GM19324 (cell line): ENCODE measurements at regions not wholly inside any gene's neighbourhood (a gene's known extent, or its start where the extent isn't known, plus 50 kb on each side); places are given as distances from the start of the nearest gene placed in this dataset.

ENCODE experiments used
- ATAC-seq: cut with Tn5 transposase; IDR thresholded peaks from one replicate; pipeline ENCODE4 v1.9.1; 2021; ENCODE audit warnings: mild to moderate bottlenecking, moderate library complexity; ENCODE audit not compliant: unreplicated experiment, low FRiP score

DNA sequence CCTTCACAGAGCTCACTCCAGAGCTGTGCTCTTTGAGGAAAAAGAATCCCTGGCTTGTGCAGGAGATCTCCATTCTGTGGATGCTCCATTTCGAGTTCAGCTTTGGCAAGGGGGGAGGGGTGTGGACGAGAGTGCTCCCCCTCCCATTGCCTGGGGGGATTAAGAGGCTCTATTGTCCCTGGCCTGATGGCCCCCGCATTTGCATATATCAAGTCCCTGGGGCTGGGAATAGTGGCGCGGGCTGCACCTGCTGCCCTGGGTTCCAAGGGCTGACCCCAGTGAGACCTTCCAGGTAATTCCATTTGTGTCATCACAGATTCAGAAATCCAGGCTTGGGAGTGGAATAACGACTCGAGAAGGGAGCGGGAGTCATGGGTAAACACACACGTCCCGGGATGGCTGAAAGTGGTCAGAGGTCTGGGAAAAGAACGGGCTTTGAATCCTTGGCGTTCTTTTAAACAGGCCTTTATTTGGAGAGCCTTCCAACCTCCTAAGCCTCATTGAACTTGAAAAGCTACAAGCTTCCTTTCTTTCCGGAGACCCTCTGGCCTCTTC, 479.3 kb downstream of the HS3ST3B1 start:
- ATAC-seq, result no peak

DNA sequence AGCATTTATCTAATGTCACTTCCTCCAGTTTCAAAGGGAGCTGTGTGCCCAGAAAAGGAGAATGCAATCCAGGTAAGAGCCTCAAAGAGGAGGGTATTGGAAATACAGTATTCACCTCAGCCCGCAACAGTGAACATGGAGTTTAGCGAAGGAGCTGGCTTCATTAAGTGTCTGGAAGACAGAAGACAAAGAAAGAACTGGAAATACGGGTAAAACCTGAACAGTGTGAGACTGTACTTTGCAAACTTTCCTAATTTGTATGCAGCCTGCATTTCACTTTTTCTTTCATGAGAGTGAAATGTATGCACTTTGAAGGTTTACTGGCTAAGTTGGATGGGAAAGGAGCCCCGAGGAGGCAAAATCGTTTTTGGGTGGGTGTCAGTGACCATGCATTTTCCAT, 478.4 kb downstream of the HS3ST3B1 start:
- ATAC-seq, result no peak

DNA sequence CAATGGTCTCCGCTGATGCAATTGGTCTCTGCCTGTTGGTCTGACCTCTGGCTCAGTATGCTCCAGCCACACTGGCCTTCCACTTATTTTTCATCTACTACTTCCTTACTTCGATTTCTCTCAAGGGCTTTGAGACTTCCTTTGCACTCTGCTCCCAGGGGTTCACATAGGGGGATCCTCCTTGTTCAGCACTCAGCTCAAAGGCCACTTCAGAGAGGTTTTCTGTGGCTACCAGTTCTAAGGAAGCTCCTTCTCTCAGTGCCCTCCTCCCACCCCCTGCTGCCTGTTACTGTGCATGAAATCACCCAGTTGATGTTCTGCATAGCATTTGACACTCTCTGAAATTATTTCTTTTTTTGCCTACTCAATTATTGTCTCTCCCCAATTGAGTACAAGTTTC, 476.4 kb downstream of the HS3ST3B1 start:
- ATAC-seq, result no peak

DNA sequence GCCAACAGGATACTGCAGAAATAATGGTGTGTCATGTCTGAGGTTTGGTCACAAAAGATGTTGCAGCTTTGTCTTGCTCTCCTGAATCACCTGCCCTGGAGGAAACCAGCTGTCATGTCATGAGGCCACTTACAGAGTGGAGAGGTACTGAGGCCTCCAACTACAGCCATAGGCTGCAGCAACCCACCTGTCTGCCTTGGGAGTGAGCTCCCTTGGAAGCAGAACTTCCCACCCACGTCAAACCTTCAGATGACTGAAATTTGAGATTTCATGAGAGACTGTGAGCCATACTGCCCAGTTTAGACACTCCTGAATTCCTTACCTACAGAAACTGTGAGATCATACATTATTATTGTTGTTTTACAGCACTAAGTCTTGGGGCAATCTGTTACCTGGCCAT, 475.9 kb downstream of the HS3ST3B1 start:
- ATAC-seq, result no peak

DNA sequence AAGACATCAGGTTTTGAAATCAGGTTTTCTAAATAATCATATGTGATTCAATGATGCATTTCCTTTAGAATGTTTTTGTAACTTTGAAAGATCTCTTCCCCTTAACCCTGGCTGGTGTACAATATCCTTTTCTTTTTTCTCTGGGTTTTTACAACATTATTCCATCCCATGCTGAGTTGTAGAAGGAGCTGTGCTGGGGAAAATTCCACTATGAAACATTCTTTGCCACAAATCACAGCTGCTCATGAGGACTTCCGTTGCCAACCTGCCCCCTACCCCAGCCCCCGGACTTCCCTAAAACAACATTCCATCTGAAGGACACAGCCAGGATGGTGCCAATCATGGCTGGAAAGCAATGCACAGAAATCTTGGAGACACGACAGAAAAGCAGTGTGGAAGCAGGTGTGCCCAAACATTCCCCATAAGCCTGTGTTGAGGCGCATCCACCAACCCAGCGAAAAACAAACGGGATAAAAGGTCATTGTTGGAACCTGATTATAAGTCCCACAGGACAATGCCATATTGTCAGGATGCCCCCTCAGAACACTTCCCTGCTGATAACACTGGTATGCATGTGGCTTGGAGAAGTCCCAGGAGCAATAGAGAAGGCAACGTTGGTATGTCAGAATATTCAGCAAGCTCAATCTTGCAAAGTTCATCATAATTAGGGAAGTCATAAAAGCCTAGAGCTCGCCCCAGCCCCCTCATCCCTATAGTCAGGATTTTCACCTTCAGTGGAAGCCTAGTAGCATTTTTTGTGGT, 475.0 kb downstream of the HS3ST3B1 start:
- ATAC-seq, result no peak

DNA sequence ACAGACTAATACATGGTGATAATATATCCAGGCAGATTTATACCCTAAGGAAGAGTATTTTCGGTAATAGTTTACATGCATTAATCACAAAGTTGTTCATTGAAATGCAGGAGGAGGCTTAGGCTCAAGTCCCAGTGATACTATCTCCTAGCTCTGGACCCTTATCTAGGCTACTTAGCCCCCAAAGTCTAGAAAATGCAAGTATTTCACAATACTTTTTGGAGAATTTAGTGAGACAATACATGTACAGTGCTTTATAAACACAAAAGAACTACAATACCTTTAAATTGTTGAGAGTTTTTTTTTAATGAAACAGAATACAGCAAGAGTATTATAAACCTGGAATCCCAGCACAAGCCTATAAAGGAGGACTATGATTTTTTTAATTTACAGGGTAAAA, 473.9 kb downstream of the HS3ST3B1 start:
- no peak for ATAC-seq

DNA sequence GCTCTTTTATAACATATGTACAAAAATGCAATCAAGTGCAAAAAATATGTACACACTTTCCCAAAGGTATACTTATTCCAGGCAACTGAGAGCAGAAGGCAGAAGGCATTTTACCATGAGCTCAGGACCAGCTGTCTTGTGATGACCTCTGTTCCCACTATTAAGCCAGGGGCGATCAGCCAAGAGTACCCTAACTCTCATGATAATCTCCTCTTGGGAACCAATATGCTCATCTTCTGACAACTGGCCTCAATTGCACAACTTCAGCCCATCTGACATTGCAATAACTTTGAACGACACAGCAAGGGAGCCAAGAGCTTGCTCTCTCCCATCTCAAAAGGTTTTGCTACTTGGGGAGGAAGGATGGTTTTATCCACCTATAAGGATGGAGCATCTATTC, 471.9 kb downstream of the HS3ST3B1 start:
- ATAC-seq, result no peak

DNA sequence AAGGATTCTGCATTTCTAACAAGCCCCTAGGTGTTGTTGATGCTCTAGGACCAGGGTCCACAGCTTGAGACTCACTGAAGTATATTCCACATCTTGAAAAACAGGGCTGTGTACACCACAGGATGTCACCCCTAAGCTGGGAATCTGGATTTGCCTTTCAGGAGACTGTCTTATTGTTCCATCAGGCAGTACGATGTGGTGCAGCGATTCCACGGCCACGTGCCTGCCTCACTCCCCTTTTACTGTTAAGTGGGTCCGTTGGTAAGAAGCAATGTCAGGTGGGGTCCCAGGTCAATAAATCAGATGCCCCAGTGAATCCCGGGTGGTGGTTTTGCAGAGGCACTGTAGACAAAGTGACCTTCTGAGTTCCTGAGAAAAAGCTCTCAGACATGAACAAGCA, 470.7 kb downstream of the HS3ST3B1 start:
- ATAC-seq, result no peak

DNA sequence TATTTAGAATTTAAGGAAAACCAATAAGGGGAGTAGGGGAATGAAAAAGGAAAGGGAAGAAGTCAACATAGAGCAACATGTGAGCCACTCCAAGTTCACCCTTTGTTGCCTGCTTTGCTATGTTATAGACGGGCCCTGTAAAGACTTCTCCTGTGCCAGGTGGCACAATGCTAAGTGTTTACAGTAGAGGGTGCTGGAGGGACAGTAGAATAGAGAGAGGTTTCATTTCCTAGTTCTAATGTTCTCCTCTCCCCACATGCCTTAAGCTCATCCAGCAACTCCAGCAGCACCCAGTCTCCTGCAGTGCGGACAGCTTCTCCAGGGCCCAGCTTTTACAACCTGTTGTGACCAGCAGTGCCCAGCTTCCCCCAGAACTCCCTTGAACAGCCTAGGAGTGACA, 468.0 kb downstream of the HS3ST3B1 start:
- no peak for ATAC-seq

DNA sequence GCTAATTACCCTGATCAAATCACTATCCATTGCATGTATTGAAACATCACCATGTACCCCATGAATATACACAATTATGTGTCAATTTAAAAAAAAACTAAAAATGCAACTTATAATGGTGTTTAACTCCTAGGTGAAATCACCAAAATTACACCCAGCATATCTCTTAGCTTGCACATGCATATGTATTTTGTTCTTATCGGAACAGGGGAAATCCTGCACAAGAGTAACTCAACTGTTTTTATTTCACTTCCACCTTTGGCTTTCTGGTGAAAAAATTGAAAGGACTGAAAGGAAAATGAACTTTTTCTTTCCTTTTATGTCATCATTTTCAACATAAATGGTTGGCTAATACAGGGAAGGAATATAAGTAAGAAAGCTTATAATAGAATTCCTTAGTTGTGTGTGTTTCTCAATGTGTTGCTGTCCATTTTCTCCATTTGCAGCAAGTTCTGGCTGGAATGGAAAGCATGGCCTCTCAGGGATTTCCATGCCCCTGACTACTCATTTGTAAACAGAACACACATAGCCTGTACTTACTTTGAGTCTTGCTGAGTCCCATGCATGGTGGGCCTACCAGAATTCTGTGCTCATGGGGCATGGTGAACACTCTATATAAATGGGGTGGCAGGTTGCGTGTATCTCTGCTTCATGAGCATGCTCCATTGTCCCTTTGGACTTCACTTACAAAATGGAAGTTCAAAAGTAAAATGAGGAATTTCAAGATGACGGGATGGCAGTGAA, 462.0 kb downstream of the HS3ST3B1 start:
- ATAC-seq, result no peak

DNA sequence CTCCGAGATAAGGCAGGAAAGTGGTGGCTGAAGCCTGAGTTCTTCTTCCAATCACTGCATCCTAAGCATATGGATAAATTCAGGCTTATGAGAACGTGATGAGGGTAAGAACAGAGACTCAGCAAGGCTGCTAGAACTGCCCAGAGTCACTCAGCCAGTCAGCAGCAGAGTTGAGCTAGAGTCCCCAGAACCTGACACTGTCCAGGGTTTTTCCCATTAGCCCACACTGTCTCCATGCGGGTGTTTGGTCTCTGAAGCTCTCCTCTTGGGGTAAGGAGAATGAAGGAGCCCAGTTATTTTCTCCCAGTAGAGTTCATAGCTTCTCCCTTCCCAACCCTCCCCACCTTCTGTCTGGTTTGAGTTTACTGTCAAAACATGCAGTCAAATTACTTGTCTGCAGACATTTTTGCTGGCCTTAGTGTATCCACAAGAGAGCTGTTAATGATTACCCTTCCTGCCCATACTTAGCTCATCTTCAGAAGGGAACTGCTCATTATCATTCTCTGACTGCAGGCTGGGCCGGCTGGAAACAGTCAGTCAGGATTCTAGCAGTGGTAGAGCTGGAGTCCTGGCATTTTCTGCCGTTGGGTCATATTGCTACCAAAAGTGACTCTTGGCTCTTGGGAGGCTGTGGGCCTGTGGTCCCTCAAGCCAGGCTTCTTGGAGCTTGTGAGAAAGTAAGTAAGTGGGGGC, 460.0 kb downstream of the HS3ST3B1 start:
- ATAC-seq, result no peak

DNA sequence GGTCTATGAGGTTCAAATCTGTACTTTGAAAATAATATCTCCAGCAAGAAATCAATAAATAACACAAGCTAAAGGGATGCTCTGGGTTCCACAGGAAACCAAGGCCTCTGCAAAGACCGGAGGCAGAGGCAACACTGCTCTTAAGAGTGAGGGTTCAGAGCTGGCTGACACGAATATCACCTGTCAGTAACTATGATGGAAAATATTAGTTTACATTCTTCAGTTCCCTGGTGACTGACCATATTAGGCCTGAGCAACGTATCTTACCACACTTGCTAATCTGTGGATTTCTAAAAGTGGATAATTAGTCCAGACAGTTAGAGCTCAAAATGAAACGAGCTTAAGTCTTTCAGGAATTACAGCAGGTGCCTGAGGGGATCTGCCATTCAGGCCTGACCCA, 459.3 kb downstream of the HS3ST3B1 start:
- ATAC-seq, result no peak

DNA sequence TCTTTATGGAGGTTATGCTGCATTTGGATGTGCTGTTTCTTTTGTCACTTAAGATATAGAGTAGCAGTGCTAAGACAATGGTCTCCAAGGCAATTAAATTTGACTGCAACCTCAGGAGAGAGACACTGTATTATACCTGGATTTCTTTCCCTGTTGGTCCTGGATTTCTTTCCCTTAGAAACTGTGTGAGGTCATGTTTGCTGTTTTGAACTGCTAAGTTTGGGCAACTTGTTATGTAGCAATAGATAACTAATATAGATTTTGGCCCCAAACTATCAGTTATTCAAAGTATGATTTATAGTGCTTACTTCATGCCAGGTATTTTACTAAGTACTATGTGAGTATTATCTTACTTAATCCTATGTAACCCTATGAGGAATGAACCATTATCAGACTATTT, 458.4 kb downstream of the HS3ST3B1 start:
- ATAC-seq, result no peak

DNA sequence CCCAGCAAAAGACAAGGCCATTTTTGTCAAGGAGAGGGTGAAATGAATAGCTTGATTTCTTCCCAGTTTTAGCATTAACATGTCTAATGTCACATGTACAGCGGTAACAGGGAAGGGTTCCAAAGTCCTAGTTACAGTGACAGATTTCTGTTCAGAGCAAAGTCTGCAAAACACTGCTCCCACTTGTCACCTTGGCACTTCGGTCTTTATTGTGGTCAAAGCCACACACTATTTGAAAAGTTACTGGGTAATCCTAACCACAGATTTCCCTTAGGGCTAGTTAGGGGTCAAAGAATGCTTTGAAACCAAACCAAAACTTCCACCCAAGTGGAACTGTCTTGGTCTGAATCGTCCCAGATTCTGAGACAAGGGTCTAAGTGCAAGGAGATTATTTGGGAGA, 455.6 kb downstream of the HS3ST3B1 start:
- no peak for ATAC-seq

DNA sequence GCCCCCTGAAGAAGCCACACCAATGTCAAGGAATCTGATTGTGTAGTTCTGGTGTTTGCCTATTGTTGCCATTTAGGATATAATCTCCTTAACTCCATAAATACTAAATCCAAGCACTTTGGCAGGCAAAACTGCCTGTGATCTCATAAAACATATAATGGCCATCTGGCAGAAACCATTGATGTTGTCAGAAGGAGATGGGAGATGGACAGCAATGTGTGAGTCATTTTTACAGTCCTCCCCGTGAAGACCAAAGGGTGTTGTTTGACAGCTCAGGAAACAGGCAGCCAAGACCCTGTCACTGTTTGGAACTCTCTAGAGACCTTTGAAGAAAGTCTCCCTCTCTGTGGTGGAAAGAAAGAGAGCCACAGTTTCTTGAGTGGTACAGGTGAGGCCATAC, 454.1 kb downstream of the HS3ST3B1 start:
- no peak for ATAC-seq

DNA sequence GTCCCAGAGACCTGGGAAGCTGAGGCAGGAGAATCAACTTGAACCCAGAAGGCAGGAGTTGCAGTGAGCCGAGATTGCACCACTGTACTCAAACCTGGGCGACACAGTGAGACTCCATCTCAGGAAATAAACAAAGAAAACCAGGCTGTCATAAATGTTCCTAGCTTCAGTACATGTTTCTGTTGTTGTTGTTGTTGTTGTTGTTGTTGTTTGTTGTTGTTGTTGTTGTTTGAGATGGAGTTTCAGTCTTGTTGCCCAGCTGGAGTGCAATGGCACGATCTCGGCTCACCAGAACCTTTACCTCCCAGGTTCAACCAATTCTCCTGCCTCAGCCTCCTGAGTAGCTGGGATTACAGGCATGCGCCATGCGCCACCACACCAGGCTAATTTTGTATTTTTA, 452.5 kb downstream of the HS3ST3B1 start:
- no peak for ATAC-seq

DNA sequence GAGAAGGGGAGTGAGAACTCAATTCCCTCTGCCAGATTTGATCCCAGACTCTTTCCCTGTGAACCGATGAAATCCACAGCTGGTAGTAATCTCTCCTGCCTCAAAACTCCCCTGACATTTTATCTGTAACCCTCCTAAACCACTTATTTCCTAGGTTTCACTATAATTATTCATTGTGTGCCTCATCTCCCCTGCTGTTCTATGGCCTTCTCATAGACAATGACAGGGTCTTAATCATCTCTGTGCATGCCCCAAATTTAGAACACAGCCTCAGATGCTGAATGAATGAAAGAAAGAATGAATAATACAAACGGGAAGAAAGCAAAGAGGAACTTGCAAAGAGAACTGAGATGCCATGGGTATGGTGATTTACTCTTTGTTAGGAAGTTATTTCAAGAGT, 451.1 kb downstream of the HS3ST3B1 start:
- ATAC-seq, result no peak

DNA sequence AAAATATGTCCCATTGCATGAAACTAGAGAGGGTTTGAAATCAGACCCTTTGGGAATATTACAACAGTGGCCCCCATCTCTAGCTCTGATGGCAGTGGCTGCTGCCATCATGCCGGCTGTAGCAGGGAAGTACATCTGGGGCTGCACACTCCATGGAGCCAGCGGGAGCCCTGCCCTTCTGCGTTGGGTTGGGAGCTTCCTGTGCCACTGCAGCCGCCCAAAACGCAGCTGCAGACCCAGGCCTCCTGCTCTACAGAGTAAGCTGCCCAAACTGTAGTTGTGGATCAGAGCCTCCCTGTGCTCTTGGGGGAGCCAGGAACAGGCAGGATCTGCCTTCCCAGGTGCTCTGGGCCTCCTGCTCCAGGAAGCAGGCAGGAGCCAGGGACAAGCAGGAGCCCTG, 450.0 kb downstream of the HS3ST3B1 start:
- no peak for ATAC-seq

DNA sequence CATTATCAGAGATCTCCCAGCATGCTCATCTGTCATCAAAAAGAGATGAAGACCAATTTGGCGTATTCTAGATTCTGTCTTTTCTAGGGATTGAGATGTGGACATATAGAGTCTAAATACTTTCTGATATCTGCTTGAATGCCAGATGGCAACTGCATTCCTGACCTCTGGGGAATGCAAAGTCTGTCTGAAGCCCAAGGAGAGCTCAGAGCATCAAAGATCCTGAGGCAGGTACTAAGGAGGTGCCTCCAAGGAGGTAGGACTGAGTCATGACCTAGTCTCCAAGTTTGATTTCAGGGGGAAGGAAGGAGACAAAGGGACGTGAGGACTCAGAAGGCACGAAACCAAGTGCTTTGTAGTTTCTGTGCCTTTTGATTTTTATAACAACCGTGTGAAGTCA, 448.4 kb downstream of the HS3ST3B1 start:
- no peak for ATAC-seq

DNA sequence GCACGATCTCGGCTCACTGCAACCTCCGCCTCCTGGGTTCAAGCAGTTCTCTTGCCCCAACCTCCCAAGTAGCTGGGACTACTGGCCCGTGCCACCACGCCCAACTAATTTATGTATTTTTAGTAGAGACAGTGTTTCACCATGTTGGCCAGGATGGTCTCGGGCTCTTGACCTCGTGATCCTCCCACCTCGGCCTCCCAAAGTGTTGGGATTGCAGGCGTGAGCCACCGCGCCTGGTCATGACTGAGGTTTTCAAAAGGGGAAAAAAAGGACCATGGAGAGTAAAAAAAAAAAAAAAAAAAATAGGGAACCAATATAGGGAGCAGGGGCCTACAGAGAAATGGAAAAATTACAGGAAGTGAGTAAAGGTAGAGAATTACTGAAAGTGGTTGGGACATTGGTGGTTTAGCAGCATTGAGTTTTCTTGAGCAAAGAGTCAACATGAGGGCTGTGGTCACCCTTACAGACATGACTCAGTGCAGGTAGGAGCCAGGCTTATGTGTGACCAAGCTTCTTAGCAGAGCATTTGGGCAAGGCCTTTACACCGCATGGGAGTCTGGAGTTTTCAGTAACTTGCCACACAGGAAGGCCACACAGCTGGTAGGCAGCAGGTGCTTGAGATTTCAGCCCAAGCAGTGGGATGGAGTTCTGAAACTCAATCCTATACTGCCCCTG, 447.3 kb downstream of the HS3ST3B1 start:
- no peak for ATAC-seq

DNA sequence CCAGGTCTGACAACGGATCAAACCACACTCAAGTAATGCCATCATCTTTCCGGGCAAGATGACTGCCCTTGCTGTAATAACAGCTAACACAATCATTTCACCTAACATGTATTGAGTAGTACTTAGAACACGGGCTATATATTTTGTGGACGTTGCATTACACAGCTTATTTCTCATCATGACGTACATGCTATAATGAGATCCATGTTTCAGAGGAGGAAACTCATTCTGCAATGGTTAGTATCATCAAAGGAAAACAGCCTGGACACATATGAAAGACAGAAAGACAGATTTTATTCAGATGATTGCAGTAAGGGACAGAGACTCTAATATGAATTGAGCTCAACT, 446.7 kb downstream of the HS3ST3B1 start:
- ATAC-seq, result no peak
